ENCODE measurements at regions not wholly inside any gene's neighbourhood (a gene's known extent, or its start where the extent isn't known, plus 50 kb on each side); places are given as distances from the start of the nearest gene placed in this dataset.

- no peaks in the 10 kb centered on the region for H3K9me3 ChIP-seq (ENCODE audit: control extremely low read depth in 1 of 3, control insufficient read depth in 2 of 3, insufficient read depth in 1 of 3, low read length in 2 of 3)
- H3K4me3 Mint-ChIP-seq, result no peak overlapping the region
- H4K20me1 ChIP-seq (ENCODE audit: control insufficient read depth, insufficient read depth, low read length, poor library complexity, severe bottlenecking), result no peaks in the 10 kb centered on the region
- H3K36me3 ChIP-seq (replicated peaks in 1 of 2; ENCODE audit: control extremely low read depth in 1 of 2, control insufficient read depth in 1 of 2, extremely low read depth in 1 of 2, insufficient read depth in 2 of 2, low read length in 1 of 2), result no peaks in the 10 kb centered on the region
- intact Hi-C loops (cut with micrococcal nuclease), result no loop called here
- ATAC-seq (ENCODE audit: low read depth) (no peak), DNase-seq (no peak)
- no peak overlapping the region for H3K4me2 ChIP-seq (replicated peaks; ENCODE audit: low read depth, low read length, poor library complexity, severe bottlenecking)
- H3K27ac ChIP-seq (ENCODE audit: low read length in 2 of 2), result no peak overlapping the region
- TF ChIP-seq CTCF (IDR thresholded peaks at IDR 0.05) (no peak), EZH2 (IDR thresholded peaks at IDR 0.05; ENCODE audit: borderline replicate concordance, insufficient read depth, low read depth, low read length, poor library complexity, severe bottlenecking) (no peak)
- no peak overlapping the region for H2AFZ ChIP-seq (ENCODE audit: insufficient read depth, low read depth, low read length, poor library complexity, severe bottlenecking)
- H3K4me3 ChIP-seq (ENCODE audit: control extremely low read depth in 1 of 5, extremely low read depth in 1 of 5, insufficient read depth in 1 of 5, low read depth in 2 of 5, low read length in 4 of 5), result no peak overlapping the region
- no peaks in the 10 kb centered on the region for H3K27me3 ChIP-seq (replicated peaks in 1 of 4; ENCODE audit: control extremely low read depth in 1 of 4, control insufficient read depth in 3 of 4, insufficient read depth in 4 of 4, low read length in 3 of 4)
- no peaks in the 10 kb centered on the region for H3K79me2 ChIP-seq (ENCODE audit: control insufficient read depth, insufficient read depth, low read length)
- ChIA-PET POLR2A (no interaction called here), CTCF (no interaction called here)
- WGBS (ENCODE audit: insufficient coverage), result no CpG with 5 or more reads among the region's 2 CpGs
- H3K4me1 ChIP-seq (ENCODE audit: control insufficient read depth in 2 of 2, insufficient read depth in 2 of 2, low read length in 2 of 2), result no peaks in the 10 kb centered on the region
- H3K27ac Mint-ChIP-seq, result no peak overlapping the region
- no peak overlapping the region for H3K9ac ChIP-seq (ENCODE audit: low read length)
- peaks cover 3% of the 10 kb centered on the region for H3K9me3 Mint-ChIP-seq (ENCODE audit: insufficient read depth)
- no peaks in the 10 kb centered on the region for H3K4me1 Mint-ChIP-seq
- H3K27me3 Mint-ChIP-seq, result no peaks in the 10 kb centered on the region
Observed at GRCh38 chr5:20370061-20370460, 382.1 kb upstream of the CDH18 start.

GRCh38 chr5:20369518-20369885 is 381.5 kb upstream of the CDH18 start:
- no peak overlapping the region for H2AFZ ChIP-seq (ENCODE audit: insufficient read depth, low read depth, low read length, poor library complexity, severe bottlenecking)
- peaks cover 3% of the 10 kb centered on the region for H3K9me3 Mint-ChIP-seq (ENCODE audit: insufficient read depth)
- no peak overlapping the region for H3K4me3 Mint-ChIP-seq
- no peak for DNase-seq
- no peak overlapping the region for H3K9ac ChIP-seq (ENCODE audit: low read length)
- no peaks in the 10 kb centered on the region for H3K9me3 ChIP-seq (ENCODE audit: control extremely low read depth in 1 of 3, control insufficient read depth in 2 of 3, insufficient read depth in 1 of 3, low read length in 2 of 3)
- 80% methylated on average over 1 of the region's 3 CpGs for WGBS (ENCODE audit: insufficient coverage)
- no peak overlapping the region for H3K4me3 ChIP-seq (ENCODE audit: control extremely low read depth in 1 of 5, extremely low read depth in 1 of 5, insufficient read depth in 1 of 5, low read depth in 2 of 5, low read length in 4 of 5)
- ChIA-PET POLR2A (no interaction called here), CTCF (no interaction called here)
- no peaks in the 10 kb centered on the region for H3K27me3 Mint-ChIP-seq
- no peak overlapping the region for H3K27ac Mint-ChIP-seq
- no peak overlapping the region for H3K4me2 ChIP-seq (replicated peaks; ENCODE audit: low read depth, low read length, poor library complexity, severe bottlenecking)
- no peaks in the 10 kb centered on the region for H3K4me1 Mint-ChIP-seq
- no peaks in the 10 kb centered on the region for H4K20me1 ChIP-seq (ENCODE audit: control insufficient read depth, insufficient read depth, low read length, poor library complexity, severe bottlenecking)
- H3K36me3 ChIP-seq (replicated peaks in 1 of 2; ENCODE audit: control extremely low read depth in 1 of 2, control insufficient read depth in 1 of 2, extremely low read depth in 1 of 2, insufficient read depth in 2 of 2, low read length in 1 of 2), result no peaks in the 10 kb centered on the region
- H3K4me1 ChIP-seq (ENCODE audit: control insufficient read depth in 2 of 2, insufficient read depth in 2 of 2, low read length in 2 of 2), result no peaks in the 10 kb centered on the region
- TF ChIP-seq EZH2 (IDR thresholded peaks at IDR 0.05; ENCODE audit: borderline replicate concordance, insufficient read depth, low read depth, low read length, poor library complexity, severe bottlenecking) (no peak), CTCF (IDR thresholded peaks at IDR 0.05) (no peak)
- no peak overlapping the region for H3K27ac ChIP-seq (ENCODE audit: low read length in 2 of 2)
- ATAC-seq (ENCODE audit: low read depth), result no peak
- intact Hi-C loops (cut with micrococcal nuclease), result no loop called here
- H3K27me3 ChIP-seq (replicated peaks in 1 of 4; ENCODE audit: control extremely low read depth in 1 of 4, control insufficient read depth in 3 of 4, insufficient read depth in 4 of 4, low read length in 3 of 4), result no peaks in the 10 kb centered on the region
- no peaks in the 10 kb centered on the region for H3K79me2 ChIP-seq (ENCODE audit: control insufficient read depth, insufficient read depth, low read length)

All from B cell (primary cell).